HG02763 (cell line): ENCODE measurements at regions not wholly inside any gene's neighbourhood (a gene's known extent, or its start where the extent isn't known, plus 50 kb on each side); places are given as distances from the start of the nearest gene placed in this dataset.
A peak's percentile ranks its signal among the peaks of the same experiment; 100 is the strongest.

Source experiments
- ATAC-seq: cut with Tn5 transposase; IDR thresholded peaks from one replicate; pipeline ENCODE4 v1.9.1; 2021; ENCODE audit warnings: mild to moderate bottlenecking, moderate library complexity; ENCODE audit not compliant: unreplicated experiment

GRCh38 chr2:144597388-144597787 is 77.5 kb upstream of the ZEB2 start:
- ATAC-seq: no peak

- peak; percentile 85 for ATAC-seq
Observed at GRCh38 chr2:144596073-144596871, 76.4 kb upstream of the ZEB2 start.

DNA sequence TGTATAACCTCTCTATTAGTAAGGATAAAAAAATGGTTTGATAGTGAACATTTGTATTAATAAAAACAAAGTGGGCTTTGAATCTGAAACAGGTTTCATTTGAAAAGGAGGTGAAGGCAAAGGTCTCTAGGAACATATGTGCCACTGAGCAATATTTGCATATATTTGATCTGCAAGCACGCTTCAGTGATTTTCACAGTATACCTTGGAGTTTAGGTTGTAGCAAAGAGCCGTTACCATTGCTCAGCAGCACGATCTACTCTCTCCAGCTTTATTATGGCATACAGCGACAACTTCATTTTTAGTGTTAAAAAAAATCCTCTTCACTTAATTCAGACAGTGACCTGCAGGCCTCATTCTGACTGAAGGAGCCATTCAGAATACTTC is 75.8 kb upstream of the ZEB2 start:
- no peak for ATAC-seq

DNA sequence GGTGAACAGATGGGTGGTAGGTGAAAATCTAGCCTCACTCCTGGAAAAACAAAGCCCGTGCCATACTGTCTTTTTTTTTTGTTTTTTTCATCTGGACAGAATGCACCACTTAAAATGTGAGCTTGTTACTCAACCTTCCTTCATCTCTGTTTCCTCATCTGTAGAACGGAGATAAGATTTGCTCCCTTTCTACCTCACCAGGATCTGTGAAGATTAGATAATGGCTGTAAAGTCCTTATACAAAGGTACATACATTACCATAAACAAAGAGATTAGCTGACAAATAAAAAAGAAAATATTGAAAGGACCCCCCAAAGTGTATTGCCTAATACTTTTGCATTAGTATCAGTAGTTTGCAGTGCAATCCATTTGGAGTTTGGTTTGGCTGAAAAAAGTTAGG is 75.4 kb upstream of the ZEB2 start:
- no peak for ATAC-seq

- no peak for ATAC-seq
Observed at GRCh38 chr2:144593803-144594202, 73.9 kb upstream of the ZEB2 start.

DNA sequence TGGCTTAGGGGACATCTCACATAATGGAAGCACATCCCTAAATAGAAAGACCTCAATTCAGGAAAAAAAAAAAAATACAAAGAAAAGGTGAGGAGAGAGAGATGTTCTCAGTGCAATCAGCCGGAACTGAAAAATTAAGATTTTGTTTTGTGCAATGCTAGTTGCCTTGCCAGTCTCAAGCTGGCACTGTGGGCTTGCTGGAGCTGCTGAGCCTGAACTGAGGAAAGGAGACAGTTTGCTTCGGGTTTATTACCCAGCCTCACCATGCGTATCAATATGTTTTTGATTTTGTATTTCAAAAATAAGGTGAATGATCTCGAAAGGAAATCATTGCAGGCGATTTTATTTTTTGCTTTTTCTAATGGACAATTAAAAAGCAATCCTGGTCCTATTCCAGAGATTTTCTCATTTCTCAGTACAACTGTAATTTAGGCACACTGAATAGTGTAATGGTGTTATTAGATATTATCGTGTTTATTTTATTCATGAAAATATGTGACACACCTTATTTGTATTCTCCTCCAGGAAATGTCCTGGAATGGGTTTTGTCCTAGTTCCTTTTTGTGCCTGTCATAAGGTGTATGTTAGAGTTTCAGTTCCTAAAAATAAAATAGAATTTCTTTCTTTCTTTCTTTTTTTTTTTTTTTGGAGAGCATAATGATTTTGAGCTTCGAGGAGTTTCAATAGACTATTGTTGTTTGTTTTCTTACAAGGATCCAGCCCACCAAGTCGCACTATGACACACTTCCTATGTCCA is 72.8 kb upstream of the ZEB2 start:
- no peak for ATAC-seq

- no peak for ATAC-seq
Observed at GRCh38 chr2:144587306-144587705, 67.4 kb upstream of the ZEB2 start.

DNA sequence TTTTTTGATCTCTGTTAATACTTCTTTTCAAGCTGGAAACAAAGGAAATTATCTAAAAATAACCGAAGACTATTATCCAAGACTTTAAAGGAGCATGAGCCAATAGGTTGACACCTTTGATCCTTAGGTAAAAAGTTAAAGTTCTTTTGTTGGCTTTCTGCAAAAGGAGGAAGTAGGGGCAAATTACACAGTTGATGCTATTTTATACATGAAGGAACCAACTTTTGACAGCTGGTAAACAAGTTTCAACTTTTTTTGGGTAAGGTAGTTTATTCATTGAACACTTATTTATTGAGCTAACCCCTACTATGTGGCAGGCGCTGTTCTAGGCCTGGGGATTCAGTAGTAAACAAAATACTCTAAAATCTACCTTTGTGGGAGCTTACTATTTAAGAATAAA is 66.6 kb upstream of the ZEB2 start:
- no peak for ATAC-seq

- ATAC-seq: no peak
Observed at GRCh38 chr2:144583741-144584453, 64.0 kb upstream of the ZEB2 start.

- no peak for ATAC-seq
Observed at GRCh38 chr2:144583381-144583729, 63.4 kb upstream of the ZEB2 start.

- no peak for ATAC-seq
Observed at GRCh38 chr2:144582651-144583380, 62.9 kb upstream of the ZEB2 start.

DNA sequence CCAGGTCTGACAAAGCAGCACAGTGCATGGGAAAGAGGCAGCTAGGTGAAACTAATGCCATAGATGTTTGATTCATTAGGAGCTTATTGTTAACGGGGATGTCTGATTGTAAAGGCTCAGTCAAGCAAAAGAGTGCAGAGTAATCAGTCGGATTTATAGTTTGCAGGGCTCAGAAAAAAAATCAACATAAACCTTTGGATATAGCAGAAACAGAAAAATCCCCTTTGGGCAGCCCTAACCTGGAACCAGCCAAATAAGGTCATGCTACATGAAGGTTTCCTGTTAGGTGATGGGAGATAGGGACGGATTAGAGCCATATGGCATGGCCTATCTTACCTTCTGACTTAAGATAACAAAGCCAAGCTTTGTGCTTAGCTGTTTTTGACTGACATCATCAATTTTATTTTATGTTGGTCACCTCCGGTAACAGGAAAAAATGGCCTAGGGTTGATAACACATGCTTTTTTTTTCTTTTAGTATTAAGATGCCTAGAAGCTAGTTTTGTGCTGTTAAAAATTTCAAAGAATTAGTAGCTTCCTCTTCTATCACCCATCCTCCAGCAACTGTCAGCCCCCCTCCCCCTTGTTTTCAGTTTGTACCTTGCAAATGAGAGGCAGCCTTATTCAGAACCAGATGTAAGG is 60.7 kb upstream of the ZEB2 start:
- no peak for ATAC-seq

DNA sequence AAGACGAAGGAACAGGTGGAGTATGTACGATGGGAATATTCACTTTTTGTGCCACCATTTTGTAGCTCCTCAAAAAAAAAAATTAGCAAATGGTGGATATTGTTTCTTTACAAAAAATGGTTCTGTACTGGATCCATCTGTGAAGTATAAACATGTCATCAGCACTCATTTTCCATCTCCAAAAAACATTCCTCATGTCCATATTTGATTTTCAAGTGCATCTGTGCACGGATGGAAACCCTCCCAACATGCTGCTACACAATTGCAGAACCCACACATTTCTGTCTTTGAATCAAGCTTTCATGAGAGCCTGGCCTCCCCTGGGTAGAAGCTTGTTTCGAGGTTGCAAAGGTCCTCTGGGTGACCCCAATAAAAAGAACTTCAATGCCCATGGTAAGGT is 59.6 kb upstream of the ZEB2 start:
- ATAC-seq: no peak

GRCh38 chr2:144578099-144578498 is 58.2 kb upstream of the ZEB2 start:
- no peak for ATAC-seq

GRCh38 chr2:144572977-144573376 is 53.1 kb upstream of the ZEB2 start:
- peak; percentile 38 for ATAC-seq

DNA sequence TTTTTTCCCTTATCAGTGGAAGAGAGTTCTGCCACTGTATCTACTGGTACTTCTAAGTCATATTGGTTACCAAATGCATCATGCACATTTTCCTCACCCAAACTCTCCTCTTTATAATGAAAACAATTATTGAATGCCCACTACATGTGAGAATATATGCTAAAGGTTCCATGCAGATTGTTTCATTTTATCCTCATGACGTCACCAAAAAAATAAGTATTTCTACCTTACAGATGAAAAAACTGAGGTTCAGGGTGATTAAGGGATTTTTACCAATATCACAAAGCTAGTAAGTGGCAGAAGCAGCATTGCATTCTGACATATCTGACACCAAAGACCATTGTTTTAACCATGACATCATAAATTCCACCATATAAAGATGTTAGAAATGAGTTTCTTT is 51.9 kb upstream of the ZEB2 start:
- no peak for ATAC-seq

DNA sequence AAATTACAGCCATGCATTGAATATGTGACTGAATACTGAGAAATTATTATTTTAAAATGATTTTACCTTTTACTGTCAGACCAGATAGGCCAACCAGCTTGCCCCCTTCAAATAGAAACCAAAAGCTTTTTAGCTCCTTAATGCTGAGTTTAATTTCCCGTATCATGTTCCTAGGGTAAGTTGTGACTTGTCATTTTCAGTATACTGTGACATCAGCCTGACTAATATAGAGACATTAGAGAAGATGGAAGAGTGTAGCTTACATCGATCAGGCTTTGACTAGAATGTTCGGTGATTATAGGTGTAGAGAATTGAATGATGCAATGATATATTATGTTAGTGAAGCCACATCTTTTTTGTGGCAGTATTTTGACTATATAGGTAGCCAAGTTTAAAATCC is 50.6 kb upstream of the ZEB2 start:
- no peak for ATAC-seq
